GM23338 (cell line): ENCODE measurements at regions not wholly inside any gene's neighbourhood (a gene's known extent, or its start where the extent isn't known, plus 50 kb on each side); places are given as distances from the start of the nearest gene placed in this dataset.

ENCODE experiments used
- ATAC-seq: fragments of 200-7000 bp; cut with Tn5 transposase; 3 replicates; pipeline ENCODE4 v1.9.1; 2020
- DNase-seq: peaks from one replicate; pipeline ENCODE4 v3.0.0-alpha.2; 2015; ENCODE audit warnings: low spot score
- H2AFZ ChIP-seq: fragments of 200-600 bp; sonication (generic); 2 replicates; pipeline ENCODE4 v1.8.0; 2016; ENCODE audit warnings: antibody characterized with exemption, mild to moderate bottlenecking, moderate library complexity
- H3F3A ChIP-seq: fragments of 200-600 bp; sonication (generic); replicated peaks from 2 replicates; pipeline ENCODE4 v1.8.0; 2017; ENCODE audit warnings: antibody characterized with exemption, mixed run types, low read depth
- H3K27ac ChIP-seq: fragments of 200-600 bp; sonication (generic); 2 replicates; pipeline ENCODE4 v1.6.1; 2016; ENCODE audit warnings: low read depth
- H3K27me3 ChIP-seq: fragments of 200-600 bp; sonication (generic); 2 replicates; pipeline ENCODE4 v1.8.0; 2016; ENCODE audit warnings: mild to moderate bottlenecking, mixed run types, moderate library complexity; ENCODE audit not compliant: insufficient read depth
- H3K36me3 ChIP-seq: fragments of 200-600 bp; sonication (generic); 2 replicates; pipeline ENCODE4 v1.8.0; 2016; ENCODE audit warnings: mild to moderate bottlenecking; ENCODE audit not compliant: insufficient read depth
- H3K4me1 ChIP-seq: fragments of 200-600 bp; sonication (generic); 2 replicates; pipeline ENCODE4 v1.8.0; 2016; ENCODE audit warnings: mild to moderate bottlenecking, moderate library complexity; ENCODE audit not compliant: insufficient read depth
- H3K4me2 ChIP-seq: fragments of 200-600 bp; sonication (generic); 2 replicates; pipeline ENCODE4 v1.7.1; 2017; ENCODE audit warnings: mixed run types
- H3K4me3 ChIP-seq: fragments of 200-600 bp; sonication (generic); 2 replicates; pipeline ENCODE4 v1.6.1; 2016; ENCODE audit warnings: mixed run types
- H3K79me2 ChIP-seq: fragments of 200-600 bp; sonication (generic); replicated peaks from 2 replicates; pipeline ENCODE4 v1.8.0; 2017; ENCODE audit warnings: mild to moderate bottlenecking; ENCODE audit not compliant: insufficient read depth
- H3K9me2 ChIP-seq: fragments of 200-600 bp; sonication (generic); 2 replicates; pipeline ENCODE4 v1.8.0; 2017; ENCODE audit not compliant: insufficient read depth
- H4K20me1 ChIP-seq: fragments of 200-600 bp; sonication (generic); replicated peaks from 2 replicates; pipeline ENCODE4 v1.8.0; 2017; ENCODE audit warnings: mild to moderate bottlenecking; ENCODE audit not compliant: insufficient read depth
- H3K27ac Mint-ChIP-seq: 2 replicates; pipeline ENCODE4 v1.8.0; 2020; ENCODE audit warnings: inconsistent platforms, mild to moderate bottlenecking, moderate library complexity, mixed read lengths
- H3K27me3 Mint-ChIP-seq: 3 replicates; pipeline ENCODE4 v1.8.0; 2022; ENCODE audit warnings: low read depth, mild to moderate bottlenecking, moderate library complexity, mixed read lengths, inconsistent platforms; ENCODE audit not compliant: insufficient read depth, poor library complexity
- H3K36me3 Mint-ChIP-seq: 3 replicates; pipeline ENCODE4 v1.8.0; 2021; ENCODE audit warnings: low read depth, mild to moderate bottlenecking, inconsistent platforms, moderate library complexity, mixed read lengths
- H3K4me1 Mint-ChIP-seq: 3 replicates; pipeline ENCODE4 v1.8.0; 2020; ENCODE audit warnings: mild to moderate bottlenecking, inconsistent platforms, mixed read lengths
- H3K4me3 Mint-ChIP-seq: 3 replicates; pipeline ENCODE4 v1.8.0; 2021; ENCODE audit warnings: moderate library complexity, mild to moderate bottlenecking, inconsistent platforms, mixed read lengths
- H3K9me3 Mint-ChIP-seq: 3 replicates; pipeline ENCODE4 v1.8.0; 2020; ENCODE audit warnings: moderate library complexity, mild to moderate bottlenecking, inconsistent platforms, mixed read lengths
- EZH2 ChIP-seq: fragments of 200-600 bp; sonication (generic); IDR thresholded peaks from one replicate; pipeline ENCODE4 v1.8.0; 2017; ENCODE audit warnings: antibody characterized with exemption, mild to moderate bottlenecking, low read depth; ENCODE audit not compliant: unreplicated experiment
- EZH2phosphoT487 ChIP-seq: fragments of 200-600 bp; sonication (generic); IDR thresholded peaks from one replicate; pipeline ENCODE4 v1.8.1; 2018; ENCODE audit warnings: antibody characterized with exemption; ENCODE audit not compliant: unreplicated experiment
- JUNB ChIP-seq: IDR thresholded peaks from one replicate; pipeline ENCODE4 v1.6.1; 2016; ENCODE audit warnings: antibody characterized with exemption; ENCODE audit not compliant: unreplicated experiment
- STAT1 ChIP-seq: IDR thresholded peaks from one replicate; pipeline ENCODE4 v1.6.1; 2016; ENCODE audit warnings: antibody characterized with exemption; ENCODE audit not compliant: unreplicated experiment
- ZNF114 ChIP-seq: fragments of 250-450 bp; sonication (Bioruptor Pico); IDR thresholded peaks from 2 replicates; pipeline ENCODE4 v1.5.0; 2020; ENCODE audit warnings: mild to moderate bottlenecking, moderate library complexity
- ZNF331 ChIP-seq: fragments of 250-450 bp; sonication (Bioruptor Pico); IDR thresholded peaks from 2 replicates; pipeline ENCODE4 v1.5.0; 2020; ENCODE audit warnings: low read depth, mild to moderate bottlenecking, moderate library complexity
- ZNF462 ChIP-seq: fragments of 250-450 bp; sonication (Bioruptor Pico); IDR thresholded peaks from 2 replicates; pipeline ENCODE4 v1.5.0; 2020; ENCODE audit warnings: mild to moderate bottlenecking, moderate library complexity
- TF ChIP-seq, protein P1 (sequence below): IDR thresholded peaks from one replicate; pipeline ENCODE4 v1.6.1; 2018; ENCODE audit warnings: antibody characterized with exemption; ENCODE audit not compliant: unreplicated experiment

DNA sequence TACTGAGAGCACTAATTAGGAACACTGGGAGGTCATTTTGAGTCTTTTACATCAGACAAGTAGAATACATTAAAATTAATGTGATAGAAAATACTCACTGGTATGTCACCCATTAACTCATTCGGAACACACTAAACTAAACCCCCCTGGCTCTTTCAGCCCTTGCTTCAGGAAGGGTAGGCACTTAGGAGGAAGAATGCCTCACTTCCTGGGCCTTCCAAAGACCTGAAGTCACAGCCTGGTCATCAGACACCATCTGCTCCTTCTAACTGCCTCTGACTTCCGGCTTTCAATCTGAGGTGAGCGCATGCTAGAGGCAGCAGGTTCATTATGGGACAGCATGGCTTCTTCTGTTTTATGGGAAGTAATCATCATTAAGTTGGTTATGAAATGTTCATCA is 451.4 kb downstream of the PID1 start:
- Histone ChIP-seq H3K4me3 (no peak overlapping the region), H3F3A (no peaks in the 10 kb centered on the region), H3K4me2 (no peak overlapping the region), H3K9me2 (0 out of 2 replicates have a peak, but pooled peaks cover 6% of the 10 kb centered on the region), H2AFZ (no peak overlapping the region), H4K20me1 (no peaks in the 10 kb centered on the region), H3K79me2 (no peaks in the 10 kb centered on the region), H3K36me3 (no peaks in the 10 kb centered on the region), H3K4me1 (no peaks in the 10 kb centered on the region), H3K27me3 (no peaks in the 10 kb centered on the region), H3K27ac (no peak overlapping the region)
- TF ChIP-seq ZNF331 (CRISPR knock-in tag) (no peak), ZNF114 (no peak), EZH2phosphoT487 (no peak), STAT1 (no peak), ZNF462 (no peak), JUNB (no peak), EZH2 (no peak)
- TF ChIP-seq, protein P1, sequence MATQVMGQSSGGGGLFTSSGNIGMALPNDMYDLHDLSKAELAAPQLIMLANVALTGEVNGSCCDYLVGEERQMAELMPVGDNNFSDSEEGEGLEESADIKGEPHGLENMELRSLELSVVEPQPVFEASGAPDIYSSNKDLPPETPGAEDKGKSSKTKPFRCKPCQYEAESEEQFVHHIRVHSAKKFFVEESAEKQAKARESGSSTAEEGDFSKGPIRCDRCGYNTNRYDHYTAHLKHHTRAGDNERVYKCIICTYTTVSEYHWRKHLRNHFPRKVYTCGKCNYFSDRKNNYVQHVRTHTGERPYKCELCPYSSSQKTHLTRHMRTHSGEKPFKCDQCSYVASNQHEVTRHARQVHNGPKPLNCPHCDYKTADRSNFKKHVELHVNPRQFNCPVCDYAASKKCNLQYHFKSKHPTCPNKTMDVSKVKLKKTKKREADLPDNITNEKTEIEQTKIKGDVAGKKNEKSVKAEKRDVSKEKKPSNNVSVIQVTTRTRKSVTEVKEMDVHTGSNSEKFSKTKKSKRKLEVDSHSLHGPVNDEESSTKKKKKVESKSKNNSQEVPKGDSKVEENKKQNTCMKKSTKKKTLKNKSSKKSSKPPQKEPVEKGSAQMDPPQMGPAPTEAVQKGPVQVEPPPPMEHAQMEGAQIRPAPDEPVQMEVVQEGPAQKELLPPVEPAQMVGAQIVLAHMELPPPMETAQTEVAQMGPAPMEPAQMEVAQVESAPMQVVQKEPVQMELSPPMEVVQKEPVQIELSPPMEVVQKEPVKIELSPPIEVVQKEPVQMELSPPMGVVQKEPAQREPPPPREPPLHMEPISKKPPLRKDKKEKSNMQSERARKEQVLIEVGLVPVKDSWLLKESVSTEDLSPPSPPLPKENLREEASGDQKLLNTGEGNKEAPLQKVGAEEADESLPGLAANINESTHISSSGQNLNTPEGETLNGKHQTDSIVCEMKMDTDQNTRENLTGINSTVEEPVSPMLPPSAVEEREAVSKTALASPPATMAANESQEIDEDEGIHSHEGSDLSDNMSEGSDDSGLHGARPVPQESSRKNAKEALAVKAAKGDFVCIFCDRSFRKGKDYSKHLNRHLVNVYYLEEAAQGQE: no peak
- Mint-ChIP-seq H3K9me3 (peaks cover 2% of the 10 kb centered on the region; the same call in 2 of the 3 replicates), H3K36me3 (no peaks in the 10 kb centered on the region), H3K4me3 (no peak overlapping the region), H3K27me3 (peaks cover 2% of the 10 kb centered on the region), H3K27ac (no peak overlapping the region), H3K4me1 (no peaks in the 10 kb centered on the region)
- no peak for ATAC-seq
- DNase-seq: no peak
